Islet precursor cell (in vitro differentiated cells): ENCODE measurements at regions not wholly inside any gene's neighbourhood (a gene's known extent, or its start where the extent isn't known, plus 50 kb on each side); places are given as distances from the start of the nearest gene placed in this dataset.
"Not testable (repeated sequence)": the region's sequence is repeated elsewhere in the genome, so short reads cannot be mapped to it uniquely, and the experiment has no call there.

ENCODE experiments used
- DNase-seq: peaks from one replicate; pipeline ENCODE4 v3.0.0-alpha.2; 2018

GRCh38 chr6:26235302-26235670, 129.7 kb upstream of the BTN3A2 start:
- no peak for DNase-seq

- DNase-seq: not testable (repeated sequence)
Measured at GRCh38 chr6:26239415-26239814, 125.6 kb upstream of the BTN3A2 start.

- DNase-seq: no peak
Measured at GRCh38 chr6:26240157-26241032, 124.6 kb upstream of the BTN3A2 start.

GRCh38 chr6:26241033-26241895, 123.7 kb upstream of the BTN3A2 start:
- no peak for DNase-seq

GRCh38 chr6:26243132-26243531, 121.9 kb upstream of the BTN3A2 start:
- peak; percentile 63 for DNase-seq

DNA sequence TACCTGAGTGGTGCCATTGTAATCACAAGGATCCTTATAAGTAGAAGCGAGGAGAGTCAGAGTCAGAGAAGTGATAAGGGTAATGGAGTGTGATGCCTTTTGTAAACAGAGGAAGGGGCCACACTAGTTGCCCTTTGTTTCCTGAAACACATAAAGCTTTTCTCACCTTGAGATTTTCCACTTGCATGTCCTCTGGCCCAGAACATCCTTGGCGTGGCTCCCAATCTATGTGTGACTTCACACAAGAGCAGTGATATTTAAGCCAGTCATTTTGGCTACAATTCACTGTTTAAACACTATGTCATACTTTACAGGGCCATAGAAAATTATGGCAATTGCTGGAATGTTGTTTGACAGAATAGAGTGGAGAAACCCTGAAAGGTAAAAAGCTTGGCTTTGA, 121.2 kb upstream of the BTN3A2 start:
- DNase-seq: no peak

- no peak for DNase-seq
Measured at GRCh38 chr6:26246058-26246457, 118.9 kb upstream of the BTN3A2 start.

DNA sequence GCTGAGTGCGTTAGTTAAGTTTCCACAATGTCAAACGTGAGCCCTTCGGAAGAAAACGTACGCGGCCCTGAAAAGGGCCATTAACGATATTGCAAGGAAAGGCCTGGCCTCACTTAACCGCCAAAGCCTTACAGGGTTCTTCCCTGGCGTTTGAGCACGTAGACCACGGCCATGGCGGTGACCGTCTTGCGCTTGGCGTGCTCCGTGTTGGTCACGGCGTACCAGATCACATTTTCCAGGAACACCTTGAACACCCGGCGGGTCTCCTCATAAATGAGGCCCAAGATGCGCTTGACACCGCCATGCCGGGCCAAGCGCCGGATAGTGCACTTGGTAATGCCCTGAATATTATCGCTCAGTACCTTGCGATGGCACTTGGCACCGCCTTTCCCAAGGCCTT, 118.4 kb upstream of the BTN3A2 start:
- DNase-seq: no peak

GRCh38 chr6:26249707-26249956, 115.4 kb upstream of the BTN3A2 start:
- no peak for DNase-seq

DNA sequence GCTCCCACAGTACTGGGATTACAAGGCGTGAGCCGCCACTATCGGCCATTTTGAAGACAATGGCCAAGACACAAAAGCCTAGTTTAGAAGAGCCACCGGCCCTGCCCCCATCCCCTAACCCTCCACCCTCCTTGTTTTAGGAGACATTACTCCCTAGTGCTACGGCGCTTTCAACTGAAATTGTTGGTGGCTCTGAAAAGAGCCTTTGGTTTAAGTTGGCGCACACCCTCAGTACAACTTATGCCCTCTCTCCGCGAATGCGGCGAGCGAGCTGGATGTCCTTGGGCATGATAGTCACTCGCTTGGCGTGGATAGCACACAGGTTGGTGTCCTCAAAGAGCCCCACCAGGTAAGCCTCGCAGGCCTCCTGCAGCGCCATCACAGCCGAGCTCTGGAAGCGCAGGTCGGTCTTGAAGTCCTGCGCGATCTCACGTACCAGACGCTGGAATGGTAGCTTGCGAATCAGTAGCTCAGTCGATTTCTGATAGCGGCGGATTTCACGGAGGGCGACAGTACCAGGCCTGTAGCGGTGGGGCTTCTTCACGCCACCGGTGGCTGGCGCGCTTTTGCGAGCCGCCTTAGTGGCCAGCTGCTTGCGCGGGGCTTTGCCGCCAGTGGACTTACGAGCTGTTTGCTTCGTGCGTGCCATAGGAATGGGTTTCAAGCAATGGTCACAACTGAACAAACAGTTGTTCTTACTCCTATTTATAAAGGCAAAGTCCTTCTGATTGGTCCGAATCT, 114.9 kb upstream of the BTN3A2 start:
- peak; percentile 93 for DNase-seq

DNA sequence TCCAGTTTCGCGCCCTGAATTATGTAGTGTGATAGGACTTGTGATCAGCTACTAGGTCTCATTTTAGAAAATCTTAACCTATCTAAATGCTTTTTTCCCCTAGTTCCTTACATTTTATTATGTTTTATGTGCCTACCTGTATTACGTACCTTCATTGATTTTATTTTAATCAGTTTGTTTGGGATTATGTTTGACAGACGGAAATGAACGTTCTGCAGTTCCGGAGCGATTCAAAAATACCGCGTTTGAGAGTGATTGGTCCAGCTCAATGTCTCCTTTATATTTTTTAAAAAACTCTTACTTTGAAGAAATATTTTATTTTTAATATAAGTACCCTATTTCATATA, 114.3 kb upstream of the BTN3A2 start:
- no peak for DNase-seq

DNA sequence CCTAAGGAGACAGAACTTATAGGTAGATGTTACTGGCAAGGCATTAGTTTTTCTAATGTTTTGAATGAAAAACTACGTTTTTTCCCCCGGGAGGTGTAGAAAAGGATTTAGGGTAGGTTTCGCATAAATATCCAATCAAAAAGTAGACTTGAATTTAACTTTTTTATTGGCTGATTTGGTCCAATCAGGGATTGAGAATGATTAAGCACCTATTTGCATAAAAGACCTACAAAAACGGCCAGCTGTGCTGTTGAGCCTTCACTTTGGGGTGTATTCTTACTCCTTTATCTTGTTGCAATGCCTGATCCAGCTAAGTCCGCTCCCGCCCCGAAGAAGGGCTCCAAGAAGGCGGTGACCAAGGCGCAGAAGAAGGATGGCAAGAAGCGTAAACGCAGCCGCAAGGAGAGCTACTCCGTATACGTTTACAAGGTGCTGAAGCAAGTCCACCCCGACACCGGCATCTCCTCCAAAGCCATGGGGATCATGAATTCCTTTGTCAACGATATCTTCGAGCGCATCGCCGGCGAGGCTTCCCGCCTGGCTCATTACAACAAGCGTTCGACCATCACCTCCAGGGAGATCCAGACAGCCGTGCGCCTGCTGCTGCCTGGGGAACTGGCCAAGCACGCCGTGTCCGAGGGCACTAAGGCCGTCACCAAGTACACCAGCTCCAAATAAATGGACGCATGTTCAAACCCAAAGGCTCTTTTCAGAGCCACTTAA, 113.5 kb upstream of the BTN3A2 start:
- DNase-seq: peak; percentile 91

- no peak for DNase-seq
Measured at GRCh38 chr6:26252077-26252472, 112.9 kb upstream of the BTN3A2 start.

- DNase-seq: no peak
Measured at GRCh38 chr6:26254724-26255123, 110.3 kb upstream of the BTN3A2 start.

DNA sequence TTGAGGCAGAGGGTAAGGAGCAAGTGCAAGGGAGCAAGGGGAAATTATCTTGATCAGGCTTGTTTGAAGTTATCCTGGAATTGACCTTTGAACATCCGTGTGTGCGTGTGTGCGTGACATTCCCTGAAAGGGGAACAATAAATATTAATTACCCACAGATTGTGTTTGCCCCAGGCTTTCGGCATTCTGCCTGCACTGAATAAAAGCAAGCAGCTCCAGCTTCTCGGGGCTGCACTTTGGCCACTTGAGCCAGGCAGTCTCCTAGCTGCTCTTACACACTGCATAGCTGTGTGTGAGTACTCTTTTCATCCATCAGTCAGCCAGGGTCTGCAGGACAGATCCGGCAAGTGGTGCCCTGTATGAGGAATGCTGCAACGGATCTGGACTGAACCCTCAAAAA, 107.7 kb upstream of the BTN3A2 start:
- no peak for DNase-seq

- DNase-seq: no peak
Measured at GRCh38 chr6:26258212-26258977, 106.6 kb upstream of the BTN3A2 start.

GRCh38 chr6:26260110-26260637, 104.8 kb upstream of the BTN3A2 start:
- DNase-seq: no peak

- DNase-seq: no peak
Measured at GRCh38 chr6:26260725-26261490, 104.1 kb upstream of the BTN3A2 start.

GRCh38 chr6:26264547-26264946, 100.5 kb upstream of the BTN3A2 start:
- no peak for DNase-seq

GRCh38 chr6:26267083-26267589, 97.9 kb upstream of the BTN3A2 start:
- no peak for DNase-seq
